DND-41 (cell line): ENCODE measurements at regions not wholly inside any gene's neighbourhood (a gene's known extent, or its start where the extent isn't known, plus 50 kb on each side); places are given as distances from the start of the nearest gene placed in this dataset.

Experiments
- CTCF ChIP-seq: IDR thresholded peaks from 2 replicates; pipeline ENCODE4 v1.5.1; 2012; ENCODE audit warnings: borderline replicate concordance, low read length, moderate library complexity, mild to moderate bottlenecking; ENCODE audit not compliant: poor library complexity, severe bottlenecking; ENCODE audit errors: extremely low read depth
- EZH2 ChIP-seq: IDR thresholded peaks from 3 replicates; pipeline ENCODE4 v1.6.1; 2012; ENCODE audit warnings: borderline replicate concordance, low read depth, mild to moderate bottlenecking, moderate library complexity, low read length, inconsistent platforms; ENCODE audit not compliant: severe bottlenecking

- no peak for TF ChIP-seq CTCF
- TF ChIP-seq EZH2 = no peak
Measured at GRCh38 chr5:166074582-166075481, 2216.6 kb upstream of the WWC1 start.
